IMR-90 (cell line): ENCODE measurements at regions not wholly inside any gene's neighbourhood (a gene's known extent, or its start where the extent isn't known, plus 50 kb on each side); places are given as distances from the start of the nearest gene placed in this dataset.

Source experiments
- ATAC-seq: fragments of 200-7000 bp; cut with Tn5 transposase; 2 replicates; pipeline ENCODE4 v1.9.1; 2020; ENCODE audit warnings: low read depth, mild to moderate bottlenecking, moderate library complexity
- BruUV-seq: library from RNA; stranded (reverse); fragments of 400-500 nt; replicated peaks from 2 replicates; lab custom pipeline; 2021; lab: Mats Ljungman, UMichigan
- CTCF ChIA-PET: fragments of 300-600 bp; formaldehyde crosslinking; extraction: SDS; loops from one replicate; lab custom pipeline; 2021; ENCODE audit warnings: antibody characterized with exemption; lab: Yijun Ruan, JAX
- POLR2A ChIA-PET: fragments of 300-600 bp; sonication (Branson Sonifier 250); formaldehyde crosslinking; loops from one replicate; lab custom pipeline; 2022; ENCODE audit warnings: antibody characterized with exemption; ENCODE audit not compliant: unreplicated experiment; lab: Charles Lee
- DNase-seq: peaks from one replicate; pipeline ENCODE4 v3.0.0; 2013
- H2AFZ ChIP-seq: replicated peaks from 2 replicates; pipeline ENCODE3; 2013; ENCODE audit warnings: low read length, mild to moderate bottlenecking; ENCODE audit not compliant: poor library complexity
- H2AK5ac ChIP-seq: 2 replicates; pipeline ENCODE4 v1.6.1; 2013; ENCODE audit warnings: low read depth, low read length, inconsistent platforms
- H2AK9ac ChIP-seq: replicated peaks from 2 replicates; pipeline ENCODE3; 2013; ENCODE audit warnings: mild to moderate bottlenecking, low read depth, low read length, moderate library complexity; ENCODE audit not compliant: poor library complexity
- H2BK120ac ChIP-seq: 2 replicates; pipeline ENCODE4 v1.6.1; 2013; ENCODE audit warnings: low read depth, low read length, inconsistent platforms
- H2BK15ac ChIP-seq: 3 replicates; pipeline ENCODE4 v1.6.1; 2013; ENCODE audit warnings: low read depth, low read length, inconsistent platforms
- H2BK20ac ChIP-seq: 2 replicates; pipeline ENCODE4 v1.6.1; 2013; ENCODE audit warnings: low read depth, mild to moderate bottlenecking, inconsistent platforms, low read length, moderate library complexity
- H2BK5ac ChIP-seq: 2 replicates; pipeline ENCODE4 v1.6.1; 2013; ENCODE audit warnings: mild to moderate bottlenecking, low read depth, low read length, inconsistent platforms; ENCODE audit not compliant: poor library complexity, severe bottlenecking
- H3K14ac ChIP-seq: replicated peaks from 2 replicates; pipeline ENCODE4 v1.6.1; 2013; ENCODE audit warnings: low read depth, low read length, inconsistent platforms
- H3K18ac ChIP-seq: 2 replicates; pipeline ENCODE4 v1.6.1; 2013; ENCODE audit warnings: low read depth, low read length, control low read depth
- H3K23ac ChIP-seq: 2 replicates; pipeline ENCODE4 v1.6.1; 2013; ENCODE audit warnings: low read depth, low read length, inconsistent platforms
- H3K27ac ChIP-seq: 2 replicates; pipeline ENCODE4 v1.5.1; 2013; ENCODE audit warnings: mild to moderate bottlenecking, control low read depth, low read length; ENCODE audit not compliant: insufficient read depth
- H3K27me3 ChIP-seq: 2 replicates; pipeline ENCODE4 v1.6.1; 2013; ENCODE audit warnings: low read length; ENCODE audit not compliant: control insufficient read depth, insufficient read depth
- H3K36me3 ChIP-seq: 2 replicates; pipeline ENCODE4 v1.6.1; 2013; ENCODE audit warnings: low read length, mixed read lengths; ENCODE audit not compliant: control insufficient read depth, insufficient read depth
- H3K4ac ChIP-seq: 2 replicates; pipeline ENCODE4 v1.6.1; 2013; ENCODE audit warnings: low read depth, low read length, inconsistent platforms
- H3K4me1 ChIP-seq: 2 replicates; pipeline ENCODE4 v1.6.1; 2013; ENCODE audit warnings: low read length, mixed read lengths; ENCODE audit not compliant: control insufficient read depth, insufficient read depth
- H3K4me2 ChIP-seq: 2 replicates; pipeline ENCODE4 v1.6.1; 2013; ENCODE audit warnings: low read depth, mild to moderate bottlenecking, control low read depth, low read length, moderate library complexity
- H3K4me3 ChIP-seq: 2 replicates; pipeline ENCODE4 v1.5.1; 2013; ENCODE audit warnings: low read depth, mild to moderate bottlenecking, control low read depth, low read length, moderate library complexity; ENCODE audit not compliant: insufficient read depth
- H3K56ac ChIP-seq: 2 replicates; pipeline ENCODE4 v1.6.1; 2013; ENCODE audit warnings: low read length, inconsistent platforms; ENCODE audit not compliant: insufficient read depth; ENCODE audit errors: extremely low read depth
- H3K79me1 ChIP-seq, 2 experiments: 2 replicates each; pipeline ENCODE4 v1.6.1; 2013; ENCODE audit warnings: low read length in 2 of 2, inconsistent platforms in 1 of 2, low read depth in 1 of 2
- H3K9ac ChIP-seq: 2 replicates; pipeline ENCODE4 v1.6.1; 2013; ENCODE audit warnings: low read depth, low read length, control low read depth
- H3K9me1 ChIP-seq: 2 replicates; pipeline ENCODE4 v1.6.1; 2013; ENCODE audit warnings: low read length, inconsistent platforms; ENCODE audit not compliant: insufficient read depth
- H3K9me3 ChIP-seq: 2 replicates; pipeline ENCODE4 v1.6.1; 2013; ENCODE audit warnings: low read length; ENCODE audit not compliant: control insufficient read depth, insufficient read depth
- H4K20me1 ChIP-seq: 2 replicates; pipeline ENCODE4 v1.6.1; 2013; ENCODE audit warnings: low read length, inconsistent platforms; ENCODE audit not compliant: insufficient read depth
- H4K5ac ChIP-seq: 2 replicates; pipeline ENCODE4 v1.6.1; 2013; ENCODE audit warnings: mild to moderate bottlenecking, low read depth, low read length, control low read depth
- H4K8ac ChIP-seq, 2 experiments: 2 replicates each; pipeline ENCODE4 v1.6.1; 2013; ENCODE audit warnings: low read depth in 2 of 2, low read length in 2 of 2, control low read depth in 1 of 2, inconsistent platforms in 1 of 2
- H4K91ac ChIP-seq: 2 replicates; pipeline ENCODE4 v1.6.1; 2013; ENCODE audit warnings: low read depth, low read length, inconsistent platforms; ENCODE audit not compliant: insufficient read depth
- BHLHE40 ChIP-seq: fragments of 150-350 bp; IDR thresholded peaks from 2 replicates; pipeline ENCODE4 v1.6.1; 2016; ENCODE audit warnings: mild to moderate bottlenecking, low read depth, low read length
- CEBPB ChIP-seq: IDR thresholded peaks from 2 replicates; pipeline ENCODE4 v1.6.1; 2012; ENCODE audit warnings: low read depth, low read length, improper control_type of control experiment
- CHD1 ChIP-seq: IDR thresholded peaks from 2 replicates; pipeline ENCODE4 v1.6.1; 2012; ENCODE audit warnings: low read depth, low read length, improper control_type of control experiment
- FOS ChIP-seq: fragments of 150-350 bp; IDR thresholded peaks from 2 replicates; pipeline ENCODE4 v1.6.1; 2016; ENCODE audit warnings: low read depth, low read length
- MAFK ChIP-seq: IDR thresholded peaks from 2 replicates; pipeline ENCODE4 v1.6.1; 2012; ENCODE audit warnings: low read depth, low read length, improper control_type of control experiment
- MAZ ChIP-seq: IDR thresholded peaks from 2 replicates; pipeline ENCODE4 v1.6.1; 2012; ENCODE audit warnings: low read depth, mild to moderate bottlenecking, low read length, improper control_type of control experiment, moderate library complexity, borderline replicate concordance
- MXI1 ChIP-seq: IDR thresholded peaks from 2 replicates; pipeline ENCODE4 v1.6.1; 2012; ENCODE audit warnings: low read depth, mild to moderate bottlenecking, low read length, moderate library complexity, borderline replicate concordance
- NFE2L2 ChIP-seq: fragments of 150-350 bp; IDR thresholded peaks from 2 replicates; pipeline ENCODE4 v1.6.1; 2016; ENCODE audit warnings: low read depth, mild to moderate bottlenecking, low read length
- POLR2A ChIP-seq: IDR thresholded peaks from 2 replicates; pipeline ENCODE4 v1.6.1; 2012; ENCODE audit warnings: mild to moderate bottlenecking, low read depth, low read length
- RAD21 ChIP-seq: IDR thresholded peaks from 2 replicates; pipeline ENCODE4 v1.6.1; 2012; ENCODE audit warnings: low read length, improper control_type of control experiment
- RCOR1 ChIP-seq: IDR thresholded peaks from 2 replicates; pipeline ENCODE4 v1.6.1; 2012; ENCODE audit warnings: mild to moderate bottlenecking, low read length, improper control_type of control experiment; ENCODE audit not compliant: insufficient replicate concordance
- RFX5 ChIP-seq: IDR thresholded peaks from 2 replicates; pipeline ENCODE4 v1.8.0; 2012; ENCODE audit warnings: low read depth, mild to moderate bottlenecking, low read length, moderate library complexity
- SMC3 ChIP-seq: fragments of 150-350 bp; IDR thresholded peaks from 2 replicates; pipeline ENCODE4 v1.6.1; 2016; ENCODE audit warnings: low read depth, mild to moderate bottlenecking, antibody characterized with exemption, low read length, moderate library complexity
- WGBS, 2 experiments: methylation state at CpG; one replicate each; pipeline versions ENCODE4 v1.1.5 to v1.1.7; 2013; ENCODE audit warnings: missing lambda C conversion rate in 2 of 2; ENCODE audit not compliant: insufficient read length in 1 of 2; ENCODE audit errors: extremely low coverage in 2 of 2; 5-methylcytosine and 5-hydroxymethylcytosine counted together
- dilution Hi-C: fragments of 300-500 bp; cut with HindIII; formaldehyde crosslinking; loops from one replicate; pipeline ENCODE4 v1.14.3; 2018; ENCODE audit warnings: low sequenced_read_pairs; ENCODE audit not compliant: unreplicated experiment
- in situ Hi-C: fragments of 300-500 bp; cut with MboI; formaldehyde crosslinking; loops from 3 replicates; pipeline ENCODE4 v1.14.3; 2019; ENCODE audit warnings: low sequenced_read_pairs, inconsistent platforms, mixed read lengths
- intact Hi-C: fragments of 100-400 bp; cut with micrococcal nuclease; formaldehyde crosslinking; loops from 2 replicates; pipeline ENCODE4 v1.10.0; 2022
- TF ChIP-seq, protein P1 (sequence below): conservative IDR thresholded peaks from 2 replicates; pipeline ENCODE4 v1.5.1; 2012; ENCODE audit warnings: mild to moderate bottlenecking, low read depth, low read length, improper control_type of control experiment
- TF ChIP-seq, protein P2 (sequence below): fragments of 150-350 bp; IDR thresholded peaks from 2 replicates; pipeline ENCODE4 v1.6.1; 2016; ENCODE audit warnings: low read depth, mild to moderate bottlenecking, low read length, moderate library complexity, borderline replicate concordance
- TF ChIP-seq, protein P3 (sequence below): fragments of 150-350 bp; IDR thresholded peaks from 2 replicates; pipeline ENCODE4 v1.6.1; 2017; ENCODE audit warnings: mild to moderate bottlenecking, antibody characterized with exemption, low read length, low read depth

DNA sequence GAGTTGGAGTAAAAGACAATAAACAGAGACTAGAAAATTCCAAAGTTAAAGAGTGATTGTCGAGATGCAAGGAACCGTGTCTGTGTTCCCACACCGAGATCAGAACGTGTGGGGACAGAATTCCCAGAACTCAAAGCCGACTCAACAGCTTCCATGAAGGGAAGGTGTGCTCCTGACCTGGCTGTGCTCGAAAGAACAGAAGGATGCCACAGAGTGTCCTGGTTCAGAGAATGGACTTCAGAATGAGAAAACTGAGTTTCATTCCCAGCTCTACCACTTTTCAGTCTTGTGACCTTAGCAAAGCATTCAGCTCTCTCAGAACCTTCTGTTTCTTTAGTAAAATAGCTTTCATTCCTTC lies 420.0 kb upstream of the SLC30A5 start:
- Histone ChIP-seq H3K36me3 (no peaks in the 10 kb centered on the region), H3K4ac (no peak overlapping the region), H3K9ac (no peak overlapping the region), H2BK120ac (no peak overlapping the region), H3K18ac (no peak overlapping the region), H2AK9ac (no peak overlapping the region), H3K27ac (no peak overlapping the region), H3K9me3 (no peaks in the 10 kb centered on the region), H2BK15ac (no peak overlapping the region), H3K27me3 (peaks cover 4% of the 10 kb centered on the region), H3K23ac (no peak overlapping the region), H4K5ac (no peak overlapping the region), H3K4me3 (no peak overlapping the region), H3K9me1 (no peaks in the 10 kb centered on the region), H4K91ac (no peak overlapping the region), H2AK5ac (no peak overlapping the region), H2BK5ac (no peak overlapping the region), H3K56ac (no peak overlapping the region), H2BK20ac (no peak overlapping the region), H3K79me1 (no peaks in the 10 kb centered on the region), H3K4me1 (no peaks in the 10 kb centered on the region), H3K14ac (no peak overlapping the region), H4K8ac (no peak overlapping the region), H4K20me1 (no peaks in the 10 kb centered on the region), H2AFZ (no peak overlapping the region), H3K4me2 (no peak overlapping the region)
- ATAC-seq (no peak), DNase-seq (no peak)
- no peak for TF ChIP-seq MXI1
- TF ChIP-seq, protein P1, sequence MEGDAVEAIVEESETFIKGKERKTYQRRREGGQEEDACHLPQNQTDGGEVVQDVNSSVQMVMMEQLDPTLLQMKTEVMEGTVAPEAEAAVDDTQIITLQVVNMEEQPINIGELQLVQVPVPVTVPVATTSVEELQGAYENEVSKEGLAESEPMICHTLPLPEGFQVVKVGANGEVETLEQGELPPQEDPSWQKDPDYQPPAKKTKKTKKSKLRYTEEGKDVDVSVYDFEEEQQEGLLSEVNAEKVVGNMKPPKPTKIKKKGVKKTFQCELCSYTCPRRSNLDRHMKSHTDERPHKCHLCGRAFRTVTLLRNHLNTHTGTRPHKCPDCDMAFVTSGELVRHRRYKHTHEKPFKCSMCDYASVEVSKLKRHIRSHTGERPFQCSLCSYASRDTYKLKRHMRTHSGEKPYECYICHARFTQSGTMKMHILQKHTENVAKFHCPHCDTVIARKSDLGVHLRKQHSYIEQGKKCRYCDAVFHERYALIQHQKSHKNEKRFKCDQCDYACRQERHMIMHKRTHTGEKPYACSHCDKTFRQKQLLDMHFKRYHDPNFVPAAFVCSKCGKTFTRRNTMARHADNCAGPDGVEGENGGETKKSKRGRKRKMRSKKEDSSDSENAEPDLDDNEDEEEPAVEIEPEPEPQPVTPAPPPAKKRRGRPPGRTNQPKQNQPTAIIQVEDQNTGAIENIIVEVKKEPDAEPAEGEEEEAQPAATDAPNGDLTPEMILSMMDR: no peak
- TF ChIP-seq RFX5: no peak
- TF ChIP-seq CEBPB: no peak
- TF ChIP-seq FOS: no peak
- TF ChIP-seq NFE2L2: no peak
- no peak for TF ChIP-seq RCOR1
- TF ChIP-seq, protein P2, sequence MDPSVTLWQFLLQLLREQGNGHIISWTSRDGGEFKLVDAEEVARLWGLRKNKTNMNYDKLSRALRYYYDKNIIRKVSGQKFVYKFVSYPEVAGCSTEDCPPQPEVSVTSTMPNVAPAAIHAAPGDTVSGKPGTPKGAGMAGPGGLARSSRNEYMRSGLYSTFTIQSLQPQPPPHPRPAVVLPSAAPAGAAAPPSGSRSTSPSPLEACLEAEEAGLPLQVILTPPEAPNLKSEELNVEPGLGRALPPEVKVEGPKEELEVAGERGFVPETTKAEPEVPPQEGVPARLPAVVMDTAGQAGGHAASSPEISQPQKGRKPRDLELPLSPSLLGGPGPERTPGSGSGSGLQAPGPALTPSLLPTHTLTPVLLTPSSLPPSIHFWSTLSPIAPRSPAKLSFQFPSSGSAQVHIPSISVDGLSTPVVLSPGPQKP: no peak
- TF ChIP-seq, protein P3, sequence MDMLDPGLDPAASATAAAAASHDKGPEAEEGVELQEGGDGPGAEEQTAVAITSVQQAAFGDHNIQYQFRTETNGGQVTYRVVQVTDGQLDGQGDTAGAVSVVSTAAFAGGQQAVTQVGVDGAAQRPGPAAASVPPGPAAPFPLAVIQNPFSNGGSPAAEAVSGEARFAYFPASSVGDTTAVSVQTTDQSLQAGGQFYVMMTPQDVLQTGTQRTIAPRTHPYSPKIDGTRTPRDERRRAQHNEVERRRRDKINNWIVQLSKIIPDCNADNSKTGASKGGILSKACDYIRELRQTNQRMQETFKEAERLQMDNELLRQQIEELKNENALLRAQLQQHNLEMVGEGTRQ: no peak
- no peak for TF ChIP-seq POLR2A
- TF ChIP-seq BHLHE40: no peak
- no peak for TF ChIP-seq MAFK
- no peak for TF ChIP-seq RAD21
- TF ChIP-seq CHD1: no peak
- TF ChIP-seq SMC3: no peak
- TF ChIP-seq MAZ: no peak
- dilution Hi-C loops: no loop called here
- whole genome bisulfite sequencing, 2 experiments: 68% methylated on average over 5 of the region's 6 CpGs; no CpG with 5 or more reads in 1 of the 2 experiments
- BruUV-seq: no TSS peak
- intact Hi-C loops: no loop called here
- ChIA-PET CTCF (no interaction called here), POLR2A (no interaction called here)
- in situ Hi-C loops: no loop called here
